ENCODE measurements at regions not wholly inside any gene's neighbourhood (a gene's known extent, or its start where the extent isn't known, plus 50 kb on each side); places are given as distances from the start of the nearest gene placed in this dataset.

DNA sequence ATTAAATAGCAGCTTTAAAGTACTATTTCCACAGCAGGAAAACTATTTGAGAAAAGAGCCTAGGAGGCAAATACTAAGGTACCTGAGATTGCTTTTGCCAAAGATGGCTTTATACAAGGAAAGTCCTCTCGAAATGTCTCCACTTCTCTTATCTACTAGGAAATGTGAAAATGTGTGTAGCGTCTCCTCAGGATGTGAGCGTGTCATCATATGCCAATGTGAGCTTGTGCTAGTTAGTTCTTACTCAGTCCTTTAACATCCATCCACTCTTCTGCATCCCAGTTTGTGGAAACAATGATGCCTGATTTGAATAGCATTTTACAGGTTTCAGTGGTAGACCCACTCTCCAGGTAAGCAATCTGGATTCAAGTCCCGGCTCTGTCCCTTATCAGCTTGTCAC, 421.0 kb downstream of the DYNC2H1 start:
- no peak for DNase-seq

DNA sequence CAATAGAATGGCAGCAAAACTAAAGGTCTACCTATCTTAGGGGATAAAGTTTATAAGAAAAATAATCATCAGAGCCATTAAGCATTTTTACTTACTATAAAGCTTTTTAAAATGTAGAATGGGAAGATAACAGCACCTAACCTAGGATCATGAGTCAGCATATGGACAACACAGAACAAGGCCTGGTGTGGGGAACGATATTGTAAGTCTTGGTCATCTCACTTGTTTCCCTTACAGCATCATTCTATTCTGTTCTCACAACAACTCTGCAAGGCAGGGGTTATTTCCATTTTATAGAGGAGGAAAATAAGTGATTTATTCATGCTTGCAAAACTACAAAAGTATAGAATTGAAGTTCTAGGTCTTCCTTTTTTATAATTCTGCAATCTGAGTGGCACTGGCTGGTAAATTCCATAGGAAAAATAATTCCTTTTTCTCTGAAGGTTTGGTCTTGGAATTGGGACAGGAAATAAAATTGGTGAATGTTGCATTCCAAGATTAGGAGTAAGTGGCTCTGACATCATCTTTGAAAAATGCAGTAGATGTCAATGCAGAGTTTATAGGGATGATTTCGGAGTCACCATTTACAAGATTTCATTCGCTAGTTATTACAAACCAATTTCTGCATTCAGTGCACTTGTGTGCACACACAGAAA, 423.0 kb downstream of the DYNC2H1 start:
- no peak for DNase-seq

DNA sequence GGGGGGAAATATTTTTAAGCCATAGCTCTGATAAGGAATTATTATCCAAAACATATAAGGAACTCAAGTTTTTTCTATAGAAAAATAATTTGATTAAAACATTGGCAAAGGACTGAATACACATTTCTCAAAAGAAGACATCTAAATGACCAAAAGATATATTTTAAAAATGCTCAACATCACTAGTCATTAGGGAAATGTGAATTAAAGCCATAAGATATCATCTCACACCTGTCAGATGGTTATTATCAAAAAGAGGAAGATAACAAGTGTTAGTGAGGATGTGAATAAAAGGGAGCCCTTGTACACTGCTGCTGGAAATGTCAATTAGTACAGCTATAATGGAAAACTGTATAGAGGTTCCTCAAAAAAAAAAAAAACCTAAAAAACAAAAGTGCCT, 425.0 kb downstream of the DYNC2H1 start:
- no peak for DNase-seq

DNA sequence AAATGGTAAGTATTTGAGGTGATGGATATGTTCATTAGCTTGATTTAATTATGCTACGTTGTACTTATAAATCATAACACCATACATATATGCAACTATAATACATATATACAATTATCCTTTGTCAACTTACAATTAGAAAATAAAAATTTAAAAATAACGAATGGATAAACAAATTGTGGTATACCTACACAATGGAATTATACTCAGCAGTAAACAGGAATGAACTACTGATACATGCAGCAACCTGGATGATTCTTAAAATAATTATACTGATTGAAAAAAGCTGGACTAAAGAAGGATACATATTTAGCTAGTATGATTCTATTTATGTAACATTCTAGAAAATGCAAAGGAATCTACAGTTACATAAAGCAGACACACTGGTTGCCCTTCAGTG, 425.7 kb downstream of the DYNC2H1 start:
- no peak for DNase-seq

DNA sequence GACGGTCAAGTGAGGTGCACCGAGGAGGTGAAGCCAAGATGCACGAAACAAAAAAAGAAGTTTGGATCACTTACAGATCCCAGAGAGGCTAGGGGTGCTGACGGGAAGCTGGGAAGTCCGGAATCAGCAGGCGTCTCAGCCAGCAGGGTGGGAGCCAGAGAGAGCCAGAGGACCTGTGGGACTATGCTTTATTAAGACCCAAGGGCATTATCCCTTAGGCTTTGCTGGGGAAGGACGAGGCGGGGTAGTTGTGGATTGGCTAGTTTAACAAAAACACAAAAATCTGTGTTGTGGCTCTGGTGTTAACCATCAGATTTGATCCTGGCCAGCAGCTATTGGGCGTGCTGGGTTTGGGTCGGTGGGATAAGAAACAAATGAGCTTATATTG, 427.1 kb downstream of the DYNC2H1 start:
- DNase-seq = peak; percentile 85

DNA sequence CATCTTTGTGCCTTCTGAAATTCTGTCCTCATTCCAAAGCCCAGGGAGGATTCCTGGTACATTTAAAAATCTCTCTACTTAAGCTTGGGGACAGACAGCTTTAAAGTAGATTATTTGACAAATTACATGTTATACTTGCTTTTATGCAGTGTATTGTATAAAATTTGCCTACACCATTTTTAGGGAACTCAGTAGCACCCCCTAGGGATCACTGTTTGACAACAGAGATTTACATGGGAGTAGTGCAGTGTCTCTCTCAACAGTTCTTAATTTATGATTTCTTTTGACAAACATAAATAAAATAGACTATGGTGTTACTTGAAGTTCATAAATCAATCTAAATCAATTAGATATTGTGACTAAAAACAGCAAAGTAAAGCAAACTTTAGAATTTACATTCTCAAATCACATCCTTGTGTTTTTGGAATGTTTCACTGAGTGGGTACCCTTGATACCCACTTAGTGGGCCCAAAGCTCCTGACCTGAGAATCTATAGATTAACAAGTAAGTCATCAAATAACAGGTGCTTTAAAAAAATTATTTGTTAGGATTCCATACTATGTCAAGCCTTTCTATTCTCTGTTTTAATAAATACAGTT, 428.8 kb downstream of the DYNC2H1 start:
- DNase-seq = peak; percentile 64

DNA sequence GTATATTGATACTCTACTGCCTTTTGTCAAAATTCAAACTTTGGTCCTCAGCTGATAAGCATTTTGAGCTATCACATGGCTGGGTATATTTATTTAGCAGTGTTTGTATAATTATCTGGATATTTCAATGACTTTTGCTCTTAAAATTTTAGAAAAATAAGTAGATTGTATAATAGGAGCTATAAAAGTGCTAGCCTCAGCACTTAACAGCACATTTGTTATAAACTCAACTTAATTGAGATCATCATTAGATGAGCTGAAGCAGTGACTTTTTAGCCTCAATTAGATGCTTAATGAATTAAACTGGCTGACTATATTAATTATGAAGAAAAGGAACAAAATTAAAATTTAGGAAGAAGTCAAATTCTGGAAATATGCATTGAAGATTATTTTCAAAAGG, 429.9 kb downstream of the DYNC2H1 start:
- DNase-seq = no peak

DNA sequence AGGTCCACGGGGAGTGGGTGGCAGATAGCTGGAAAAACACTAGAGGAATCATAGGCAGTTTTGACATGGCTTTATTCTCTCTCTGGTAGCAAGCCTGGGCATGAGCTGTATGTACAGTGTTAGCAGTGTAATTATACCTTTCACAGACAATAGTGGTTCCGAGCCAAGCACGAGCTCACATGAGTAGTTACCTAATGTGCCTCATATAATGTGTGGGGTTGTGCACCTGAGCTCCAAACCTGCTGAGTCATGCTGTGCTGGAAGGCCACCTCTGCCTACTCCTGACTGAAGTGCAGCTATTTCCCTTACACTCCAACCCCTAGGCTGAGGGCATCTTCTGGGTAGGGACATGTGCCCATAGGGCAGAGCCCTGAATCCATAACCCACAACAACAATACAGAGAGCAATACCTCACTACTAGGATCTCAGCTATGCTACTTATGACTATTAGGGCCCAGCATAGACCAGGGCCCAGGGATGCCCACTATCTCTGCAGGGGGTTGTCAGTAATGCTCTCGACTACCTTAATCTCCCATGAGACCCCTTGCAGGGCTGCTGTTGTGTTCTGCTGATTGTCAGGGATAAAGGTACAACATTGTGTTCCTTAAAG, 432.1 kb downstream of the DYNC2H1 start:
- peak; percentile 22 for DNase-seq

DNA sequence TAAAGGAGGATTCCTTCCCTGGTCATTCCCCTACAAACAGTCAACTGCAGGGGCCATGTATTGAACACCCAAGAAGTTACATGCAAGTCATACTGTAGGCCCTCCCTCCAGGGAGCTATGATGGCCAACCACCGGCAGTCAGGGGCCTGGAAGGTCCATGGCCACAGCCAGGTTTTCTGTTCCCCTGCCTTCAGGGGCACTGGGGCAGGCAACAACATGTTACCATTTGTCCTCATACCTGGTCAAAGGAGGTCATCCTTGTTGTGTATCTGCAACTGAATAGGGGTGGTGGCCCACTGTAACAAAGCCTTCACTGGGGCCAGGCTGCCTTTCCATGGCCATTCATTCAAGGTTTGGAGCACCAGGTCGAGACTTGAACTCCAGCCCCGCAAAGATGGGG, 433.6 kb downstream of the DYNC2H1 start:
- no peak for DNase-seq

DNA sequence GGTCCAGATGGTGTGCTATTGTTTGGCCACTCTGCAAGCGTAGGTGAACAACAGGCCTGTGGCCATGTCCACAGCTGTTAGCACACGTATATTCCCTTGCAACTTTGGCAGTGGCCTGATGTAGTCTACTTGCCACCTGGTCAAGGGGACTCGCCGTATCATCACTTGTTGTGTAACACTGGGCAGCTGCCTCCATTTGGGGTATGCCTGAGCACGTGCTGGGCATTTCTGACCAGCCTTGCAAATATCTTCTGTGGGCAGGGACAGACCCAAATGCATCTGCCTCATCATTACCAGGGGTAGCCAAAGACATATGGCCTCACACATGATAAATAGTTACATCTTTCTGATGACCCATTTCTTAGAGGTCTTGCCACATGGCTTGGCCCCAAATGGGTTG, 434.2 kb downstream of the DYNC2H1 start:
- DNase-seq = no peak

DNA sequence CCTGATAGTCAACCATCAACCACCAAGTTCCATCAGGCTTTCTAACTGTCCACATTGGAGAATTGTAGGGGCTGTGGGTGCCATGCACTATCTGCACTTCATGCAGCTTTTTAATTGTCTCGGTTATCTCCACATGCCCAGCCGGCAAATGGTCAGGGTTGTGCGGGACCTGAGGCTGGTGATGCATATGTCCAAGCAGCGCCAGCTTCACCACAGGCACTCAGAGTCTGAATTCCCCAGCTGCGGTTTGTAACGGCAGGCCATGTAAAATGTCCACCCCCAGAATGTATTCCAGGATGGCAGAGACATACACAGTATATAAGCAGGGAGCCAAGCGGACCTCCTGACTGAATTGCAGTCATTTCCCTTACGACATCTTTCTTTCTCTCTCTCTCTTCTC, 435.6 kb downstream of the DYNC2H1 start:
- DNase-seq = no peak

DNA sequence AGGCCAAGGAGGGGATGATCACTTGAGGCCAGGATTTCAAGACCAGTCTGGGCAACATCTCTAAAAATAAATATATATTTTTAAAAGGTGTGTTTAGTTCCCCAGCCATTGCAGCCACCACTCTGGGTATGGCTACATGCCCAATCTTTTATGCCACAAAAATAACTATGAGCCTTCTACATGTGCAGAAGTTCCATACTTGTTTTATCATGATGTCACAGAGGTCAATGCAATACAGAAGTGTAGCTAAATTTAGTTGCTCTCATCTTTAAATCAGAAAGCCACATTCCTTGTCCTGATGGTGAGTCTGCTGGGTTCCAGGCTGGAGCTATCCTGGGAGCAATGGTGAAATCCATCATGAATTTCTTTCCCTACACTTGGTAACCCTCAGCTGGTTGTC, 436.3 kb downstream of the DYNC2H1 start:
- DNase-seq = no peak

DNA sequence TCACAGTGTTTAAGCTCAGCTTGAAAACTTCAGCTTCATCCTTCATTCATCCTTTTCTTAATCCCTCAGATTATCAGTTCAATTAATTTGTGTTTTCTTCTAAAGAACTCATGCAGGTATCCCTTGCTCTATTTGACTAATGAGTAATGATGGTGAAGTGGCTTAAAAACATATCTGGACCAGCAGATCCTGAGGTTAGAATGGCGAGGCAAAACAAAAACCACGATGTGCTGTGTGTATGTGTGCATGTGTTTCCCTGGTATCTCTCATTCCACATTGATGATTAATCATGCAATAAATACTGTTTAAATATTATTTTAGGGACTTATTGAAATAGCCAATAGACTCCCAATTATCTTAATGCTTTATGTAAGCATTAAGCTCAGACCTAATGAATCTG, 437.0 kb downstream of the DYNC2H1 start:
- DNase-seq = peak; percentile 56

DNA sequence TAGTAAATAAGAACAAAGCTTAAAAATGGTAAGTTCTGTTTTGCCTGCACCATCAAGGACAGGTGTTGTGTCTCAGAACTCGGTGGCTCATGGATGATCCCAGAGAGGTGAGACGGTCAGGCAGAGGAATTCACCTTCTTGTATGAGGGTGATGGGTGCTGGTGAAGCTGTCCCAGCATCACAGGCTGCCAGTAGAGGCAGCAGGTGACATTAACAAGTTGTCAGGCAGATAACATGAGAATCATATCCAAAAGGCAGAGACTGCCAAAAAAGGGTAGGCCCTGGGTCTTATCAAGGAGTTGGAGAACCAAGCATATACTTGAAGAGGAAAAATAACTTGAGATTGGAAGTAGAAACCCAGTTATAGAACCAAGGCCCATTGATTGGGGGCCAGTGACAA, 437.8 kb downstream of the DYNC2H1 start:
- peak; percentile 49 for DNase-seq

DNA sequence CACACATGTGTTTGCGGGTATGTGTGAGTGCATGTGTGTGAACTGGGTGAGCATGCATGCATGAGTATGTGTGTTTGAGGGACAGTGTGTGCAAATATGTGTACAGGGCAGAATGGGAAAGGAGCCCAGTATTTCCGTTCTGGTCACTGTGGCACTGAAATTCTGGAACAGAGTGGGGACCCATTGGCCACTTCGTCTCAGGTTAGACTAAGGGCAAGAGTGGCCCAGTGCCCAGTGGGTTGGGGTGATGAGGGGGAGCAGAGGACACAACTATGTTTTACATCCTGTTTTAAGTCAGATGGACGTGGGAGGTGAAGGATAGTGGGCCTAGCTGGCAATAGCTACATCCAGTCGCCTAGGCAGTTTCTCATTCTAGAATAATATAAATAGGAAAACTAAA, 438.5 kb downstream of the DYNC2H1 start:
- DNase-seq = no peak

DNA sequence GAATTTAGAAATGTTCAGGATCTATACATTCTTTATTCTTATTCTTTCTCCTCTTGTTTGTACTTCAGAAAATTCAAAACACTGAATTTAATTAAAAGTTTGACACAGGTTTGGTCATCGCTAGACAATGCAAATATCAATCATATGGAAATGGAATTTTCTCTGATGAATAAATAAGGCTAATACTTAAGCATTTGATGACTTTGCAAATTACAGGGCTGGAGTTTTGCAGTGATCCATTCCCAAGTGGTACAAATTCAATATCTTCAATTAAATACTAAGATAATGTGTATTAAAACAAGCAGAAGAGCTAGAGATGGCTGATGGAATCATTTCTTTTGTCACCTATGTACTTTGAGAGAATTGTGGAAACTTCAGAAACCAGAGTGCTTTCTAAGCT, 439.6 kb downstream of the DYNC2H1 start:
- DNase-seq = no peak

DNA sequence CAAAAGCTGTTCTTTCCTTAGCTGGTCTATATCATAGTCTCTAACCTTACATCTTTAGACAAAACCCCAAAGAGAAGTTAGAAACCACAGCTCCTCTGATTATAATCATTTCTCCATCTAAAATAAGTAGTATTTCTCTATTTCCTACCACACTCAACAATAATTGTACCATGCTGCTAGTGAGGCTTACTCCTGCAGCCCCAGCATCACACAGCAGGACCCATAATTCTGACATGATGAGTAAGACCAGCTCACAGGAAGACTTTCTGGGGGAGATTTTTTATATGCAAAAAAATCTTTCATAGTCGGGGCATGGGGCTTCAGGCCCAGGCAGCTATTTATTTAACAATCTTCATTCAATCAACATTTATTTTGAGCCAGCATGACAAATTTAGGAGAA, 441.6 kb downstream of the DYNC2H1 start:
- no peak for DNase-seq

DNA sequence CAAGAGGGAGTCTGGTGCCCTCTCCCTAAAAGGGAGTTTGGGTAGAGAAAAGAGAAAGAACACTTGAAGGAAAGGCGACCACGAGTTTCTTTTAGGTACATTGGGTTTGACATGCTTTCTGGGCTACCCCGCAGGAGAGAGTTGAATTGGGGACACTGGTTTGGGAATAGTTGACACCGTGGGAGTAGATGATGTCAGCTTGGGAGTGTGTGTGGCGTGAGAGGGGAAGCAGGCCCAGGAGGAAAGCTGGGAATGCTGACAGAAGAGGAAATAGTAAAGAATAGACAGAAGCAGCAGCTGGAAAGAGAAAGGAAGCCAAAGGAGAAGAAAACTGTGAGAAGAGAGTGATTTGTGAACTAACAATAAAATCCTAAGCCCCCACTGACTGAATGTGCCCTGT, 442.9 kb downstream of the DYNC2H1 start:
- no peak for DNase-seq

DNA sequence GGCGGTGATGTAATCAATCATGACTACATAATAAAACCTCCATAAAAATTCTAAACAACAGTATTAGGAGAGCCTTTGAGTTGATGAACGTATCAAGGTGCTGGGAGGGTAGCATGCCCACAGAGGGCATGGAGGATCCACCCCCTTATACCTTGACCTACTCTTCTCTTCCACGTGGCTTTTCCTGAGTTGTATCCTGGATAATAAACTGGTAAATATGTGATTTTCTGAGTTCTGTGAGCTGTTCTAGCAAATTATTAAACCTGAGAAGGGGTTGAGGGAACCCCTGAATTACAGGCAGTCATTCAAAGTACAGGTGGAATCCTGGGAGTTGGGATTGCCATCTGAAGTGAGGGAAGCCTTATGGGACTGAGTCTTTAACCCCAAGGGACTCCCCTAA, 446.9 kb downstream of the DYNC2H1 start:
- no peak for DNase-seq

DNA sequence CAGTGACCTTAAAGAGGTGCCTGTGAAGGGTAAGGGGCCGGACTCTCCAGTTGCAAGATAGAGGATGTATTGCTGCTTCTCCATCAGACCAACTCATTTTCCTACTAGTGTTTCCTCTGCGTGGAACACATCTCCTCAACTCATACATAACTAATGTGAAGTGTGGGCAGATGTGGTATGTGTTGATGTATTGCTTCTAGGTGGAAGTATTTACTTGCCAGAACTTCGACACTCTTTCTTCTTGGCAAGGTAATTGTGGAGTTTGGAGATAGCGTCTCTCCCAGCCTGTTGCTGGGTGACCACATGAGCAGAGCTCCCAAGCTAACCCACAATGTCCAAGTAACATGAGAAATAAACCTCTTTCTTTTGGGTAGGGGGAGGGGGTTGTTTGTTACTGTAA, 456.9 kb downstream of the DYNC2H1 start:
- no peak for DNase-seq

DNA sequence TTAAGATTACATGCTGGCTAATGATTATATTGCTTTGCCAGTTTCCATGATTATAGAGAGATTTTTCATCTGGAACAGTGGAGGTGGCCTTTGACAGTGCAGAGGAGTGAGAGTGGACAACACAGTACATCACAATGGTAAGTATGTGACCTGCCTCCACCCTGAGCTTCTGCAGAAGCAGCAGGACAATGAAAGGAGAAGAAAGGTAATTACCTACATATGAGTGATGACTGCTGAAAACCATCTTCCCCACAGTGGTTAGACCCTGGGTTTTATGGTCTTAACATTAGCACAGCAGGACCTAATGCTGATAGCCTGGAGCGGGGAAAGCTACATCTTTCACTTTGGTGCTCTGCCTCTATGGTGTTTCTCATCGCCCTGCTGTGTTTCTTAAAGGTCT, 454.7 kb upstream of the DDI1 start:
- DNase-seq = no peak

DNA sequence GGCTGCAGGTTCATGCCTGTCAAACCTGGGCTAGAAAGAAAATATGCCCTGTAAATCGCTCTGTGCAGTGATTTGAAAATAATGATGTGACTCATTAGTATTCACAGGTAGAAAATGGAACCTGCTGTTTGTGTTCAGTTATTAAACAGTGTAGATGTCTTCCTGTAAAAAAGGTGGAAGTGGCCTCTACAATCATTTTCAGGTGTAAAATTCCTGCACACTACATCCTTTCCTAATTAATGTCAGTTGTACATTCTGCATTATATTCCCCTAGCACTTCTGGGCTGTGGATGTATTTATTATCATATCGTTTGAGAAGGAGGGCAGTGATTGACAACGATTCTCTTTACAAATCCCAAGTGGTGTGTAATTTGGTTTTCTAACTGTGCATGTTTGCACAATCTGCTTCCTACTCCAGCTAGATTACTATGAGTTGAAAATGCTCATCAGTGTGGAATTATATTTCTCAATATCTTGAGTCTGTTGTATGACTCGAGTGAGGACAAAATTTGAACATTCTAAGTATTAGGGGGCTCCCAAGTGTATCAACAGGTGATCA, 454.0 kb upstream of the DDI1 start:
- no peak for DNase-seq

DNA sequence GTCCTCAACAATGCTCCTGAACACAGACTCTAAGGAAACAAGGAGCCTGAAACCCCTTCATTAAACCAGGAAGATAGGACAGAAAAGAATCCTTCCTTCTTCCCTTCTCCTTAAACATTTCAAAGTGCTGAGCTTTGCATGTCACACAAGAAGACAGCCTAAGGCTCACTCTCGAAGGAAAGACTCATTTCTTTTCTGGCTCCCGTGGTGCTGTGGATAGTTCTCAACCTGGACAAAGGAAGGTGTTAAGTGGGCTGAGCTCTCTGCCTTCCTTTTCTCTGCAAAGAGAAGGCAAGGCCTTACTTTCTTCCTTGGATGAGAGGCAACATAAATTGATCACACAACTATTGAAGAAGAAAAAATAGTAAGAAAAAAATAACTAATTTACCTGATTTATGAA, 452.4 kb upstream of the DDI1 start:
- no peak for DNase-seq

DNA sequence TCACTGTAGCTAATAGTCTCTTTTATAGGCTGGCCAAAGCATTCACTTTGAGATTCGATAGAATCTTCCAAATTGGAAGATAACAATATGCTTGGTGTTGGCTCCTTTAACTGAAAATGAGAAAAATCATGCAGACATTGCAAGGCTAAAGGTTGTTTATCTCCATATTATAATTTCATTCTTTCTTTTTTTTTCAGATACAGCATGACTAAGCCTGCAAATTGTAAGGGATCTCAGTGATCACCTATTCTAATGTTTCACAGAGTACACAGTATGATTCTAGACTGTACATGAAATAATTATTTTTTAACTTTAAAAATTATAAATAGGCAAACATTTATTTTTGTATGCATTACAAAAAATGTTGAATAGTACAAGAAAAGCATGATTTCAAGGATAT, 451.7 kb upstream of the DDI1 start:
- DNase-seq = no peak

DNA sequence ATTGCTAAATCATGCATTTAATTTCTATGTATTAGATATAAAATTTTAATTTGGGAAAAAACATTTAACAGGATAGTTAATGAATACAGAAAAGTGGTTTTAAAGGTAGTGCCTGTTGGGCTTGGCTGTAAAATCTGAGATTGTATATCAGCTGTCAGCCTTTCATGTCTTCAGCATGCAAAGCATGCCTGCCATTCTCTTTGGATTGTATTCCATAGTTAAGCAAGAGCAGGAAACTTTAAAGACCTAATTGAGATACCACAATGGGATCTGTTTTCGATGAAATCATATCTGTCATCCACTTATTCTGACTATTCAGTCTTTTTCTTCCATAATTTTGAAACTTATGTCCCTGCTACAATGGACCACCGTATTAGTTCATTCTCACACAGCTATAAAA, 451.0 kb upstream of the DDI1 start:
- no peak for DNase-seq

Measured in NCI-H82 (cell line).